Endothelial cell of hepatic sinusoid (primary cell): ENCODE measurements at regions not wholly inside any gene's neighbourhood (a gene's known extent, or its start where the extent isn't known, plus 50 kb on each side); places are given as distances from the start of the nearest gene placed in this dataset.
"Not testable (repeated sequence)": the region's sequence is repeated elsewhere in the genome, so short reads cannot be mapped to it uniquely, and the experiment has no call there.

Experiments used
- in situ Hi-C: cut with HindIII; loops from 2 replicates; pipeline ENCODE4 v1.10.0; 2017; ENCODE audit warnings: low sequenced_read_pairs

DNA sequence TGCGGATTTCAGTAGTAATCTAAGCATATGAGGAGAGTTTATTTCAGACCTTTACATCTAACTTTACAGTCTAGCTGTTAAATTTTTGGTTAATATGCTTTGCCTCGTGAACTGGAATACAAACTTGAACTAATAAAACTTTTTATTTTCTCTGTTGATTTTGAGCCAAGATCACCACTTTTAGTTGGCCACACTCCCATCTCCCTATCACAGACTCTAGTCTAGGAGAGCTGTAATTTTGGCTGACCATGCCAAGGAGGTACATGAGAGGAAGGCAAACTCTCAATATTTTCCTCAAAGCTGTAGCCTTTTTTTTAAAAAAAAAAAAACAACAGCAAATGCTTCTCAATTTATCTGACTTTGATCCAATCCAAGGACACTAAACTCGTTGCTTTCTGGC is 597.5 kb upstream of the PCDH7 start:
- in situ Hi-C loops: no loop called here

DNA sequence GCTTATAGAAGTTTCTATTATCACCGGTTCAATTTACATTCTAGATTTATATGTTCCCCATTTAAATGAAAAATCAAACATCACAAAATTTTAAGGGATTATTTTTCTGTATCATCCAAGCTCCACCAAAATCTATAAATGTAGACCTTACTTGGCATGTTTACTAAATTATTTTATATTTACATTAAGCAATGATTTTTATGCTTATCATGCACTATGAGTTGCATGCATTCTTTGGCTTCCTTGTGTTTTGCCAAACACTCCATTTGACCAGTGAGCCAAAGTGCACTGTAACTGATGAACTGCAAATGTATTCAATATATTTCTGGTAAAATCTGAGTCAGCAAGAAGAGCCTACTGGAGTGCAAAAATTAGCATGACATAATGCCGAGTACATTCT is 595.5 kb upstream of the PCDH7 start:
- in situ Hi-C loops: not testable (repeated sequence)

DNA sequence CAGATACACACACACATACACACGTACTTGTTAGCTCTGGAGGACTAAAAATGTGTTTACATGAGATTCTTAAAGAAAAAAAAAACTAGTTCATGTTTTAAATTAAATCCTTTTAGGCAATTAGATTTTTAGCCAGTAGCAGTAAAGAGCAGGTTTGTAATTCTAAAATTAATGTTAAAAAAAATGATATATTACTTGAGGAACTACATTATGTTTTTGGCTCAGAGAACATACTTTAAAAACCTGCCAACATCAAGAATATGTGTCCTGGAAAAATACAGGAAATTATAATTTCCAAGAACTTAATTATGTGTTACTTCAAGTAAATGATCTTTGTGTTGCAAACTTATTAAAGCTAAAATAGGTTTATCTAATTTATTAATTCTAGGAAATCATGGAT is 594.3 kb upstream of the PCDH7 start:
- in situ Hi-C loops: no loop called here

DNA sequence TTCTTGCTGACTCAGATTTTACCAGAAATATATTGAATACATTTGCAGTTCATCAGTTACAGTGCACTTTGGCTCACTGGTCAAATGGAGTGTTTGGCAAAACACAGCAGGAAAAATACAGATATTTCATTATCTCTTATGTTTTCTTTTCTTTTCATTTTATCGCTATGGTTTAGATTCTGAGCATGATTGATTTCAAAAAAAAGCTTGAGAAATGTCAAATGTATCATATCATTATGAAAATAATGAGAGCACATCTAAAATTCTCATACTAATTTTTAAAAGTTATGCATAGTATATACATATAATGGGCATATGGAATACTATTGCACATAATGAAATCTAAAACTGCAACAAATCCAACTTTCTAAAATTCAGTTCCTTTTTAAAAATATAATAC is 593.8 kb upstream of the PCDH7 start:
- in situ Hi-C loops: no loop called here

DNA sequence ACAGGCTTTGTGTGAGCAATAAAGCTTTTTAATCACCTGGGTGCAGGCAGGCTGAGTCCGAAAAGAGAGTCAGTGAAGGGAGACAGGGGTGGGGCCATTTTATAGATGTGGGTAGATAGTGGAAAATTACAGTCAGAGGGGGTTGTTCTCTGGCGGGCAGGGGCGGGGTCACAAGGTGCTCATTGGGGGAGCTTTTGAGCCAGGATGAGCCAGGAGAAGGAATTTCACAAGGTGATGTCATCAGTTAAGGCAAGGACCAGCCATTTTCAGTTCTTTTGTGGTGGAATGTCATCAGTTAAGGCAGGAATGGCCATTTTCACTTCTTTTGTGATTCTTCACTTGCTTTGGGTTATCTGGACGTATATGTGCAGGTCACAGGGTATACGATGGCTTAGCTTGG is 571.3 kb upstream of the PCDH7 start:
- in situ Hi-C loops: not testable (repeated sequence)

DNA sequence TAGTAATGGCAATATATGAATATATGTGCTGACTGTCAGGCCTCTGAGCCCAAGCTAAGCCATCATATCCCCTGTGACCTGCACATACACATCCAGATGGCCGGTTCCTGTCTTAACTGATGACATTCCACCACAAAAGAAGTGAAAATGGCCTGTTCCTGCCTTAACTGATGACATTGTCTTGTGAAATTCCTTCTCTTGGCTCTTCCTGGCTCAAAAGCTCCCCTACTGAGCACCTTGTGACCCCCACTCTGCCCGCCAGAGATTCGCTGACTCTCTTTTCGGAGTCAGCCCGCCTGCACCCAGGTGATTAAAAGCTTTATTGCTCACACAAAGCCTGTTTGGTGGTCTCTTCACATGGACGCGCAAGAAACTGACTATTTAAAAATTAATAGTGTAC is 570.6 kb upstream of the PCDH7 start:
- in situ Hi-C loops: not testable (repeated sequence)

DNA sequence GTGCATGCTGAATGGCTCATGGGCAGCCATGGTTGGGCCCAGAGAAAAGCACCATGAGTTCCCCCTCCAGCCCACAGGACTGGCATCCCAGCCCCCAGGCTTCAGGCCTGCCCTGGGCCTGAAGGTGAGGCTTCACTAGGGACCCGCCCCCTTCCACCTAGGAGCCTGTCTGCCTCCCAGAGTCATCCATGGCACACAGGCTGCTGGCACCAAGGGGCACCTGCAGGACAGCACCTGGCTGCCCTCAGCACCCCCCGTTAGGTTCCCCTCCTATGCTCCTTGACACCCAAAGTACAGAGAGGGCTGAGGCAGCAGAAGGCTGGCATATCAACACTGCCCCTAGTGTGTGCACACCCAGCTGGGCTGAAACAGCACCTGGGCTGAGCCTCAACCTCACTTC is 566.7 kb upstream of the PCDH7 start:
- in situ Hi-C loops: no loop called here

DNA sequence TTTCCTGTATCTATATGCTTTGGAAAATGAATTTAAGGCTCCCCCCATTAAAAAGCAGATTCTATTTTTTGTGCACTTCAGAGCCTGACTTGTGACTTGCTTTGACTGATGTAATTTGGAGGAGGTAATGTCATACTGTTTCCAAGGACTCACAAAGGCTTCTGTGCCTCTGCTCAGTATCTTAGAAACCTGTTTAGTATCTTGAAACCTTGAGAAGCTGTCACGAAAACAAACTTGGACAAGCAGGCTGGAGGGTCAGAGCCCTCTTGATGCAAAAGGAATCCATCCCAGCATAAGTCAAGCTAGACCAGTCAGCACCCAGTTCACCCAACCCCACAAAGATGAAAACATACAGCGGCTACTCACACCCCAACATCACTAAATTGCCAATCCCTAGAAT is 560.0 kb upstream of the PCDH7 start:
- in situ Hi-C loops: no loop called here

DNA sequence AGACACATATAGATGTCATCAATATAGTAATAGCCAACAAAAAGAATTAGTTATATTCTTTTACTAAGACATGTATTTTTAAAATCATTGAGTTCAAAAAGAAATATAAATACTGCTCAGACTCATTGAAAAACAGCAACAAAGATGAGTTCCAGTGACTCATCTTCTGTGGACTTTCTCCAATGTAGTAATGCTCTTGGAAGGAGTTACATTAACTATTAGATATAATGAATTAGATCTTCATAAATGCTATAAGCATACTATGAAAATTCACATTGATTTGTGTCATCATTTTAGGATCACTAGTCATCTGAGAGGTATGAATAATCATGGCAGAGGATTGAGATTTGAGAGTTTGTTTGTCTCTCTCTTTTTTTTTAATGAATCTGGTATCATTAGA is 547.8 kb upstream of the PCDH7 start:
- in situ Hi-C loops: no loop called here

DNA sequence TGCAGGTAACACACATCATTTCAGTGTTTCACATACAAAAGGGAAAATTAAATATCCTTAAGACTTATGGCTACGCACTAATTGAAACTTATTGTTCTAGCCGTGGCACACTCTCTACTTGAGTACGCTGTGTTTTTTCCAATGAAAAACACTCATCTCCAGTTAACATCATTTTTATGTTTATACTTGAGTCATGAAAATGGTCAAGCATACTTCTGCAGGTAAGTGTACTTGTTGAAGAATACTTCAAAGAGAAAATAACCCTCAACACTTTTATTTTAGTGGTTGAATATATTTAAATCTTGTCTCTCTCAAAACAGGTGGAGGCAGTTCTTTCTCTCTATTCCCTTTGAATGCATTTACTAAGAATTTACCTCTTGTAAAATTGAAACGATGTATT is 538.7 kb upstream of the PCDH7 start:
- in situ Hi-C loops: no loop called here

DNA sequence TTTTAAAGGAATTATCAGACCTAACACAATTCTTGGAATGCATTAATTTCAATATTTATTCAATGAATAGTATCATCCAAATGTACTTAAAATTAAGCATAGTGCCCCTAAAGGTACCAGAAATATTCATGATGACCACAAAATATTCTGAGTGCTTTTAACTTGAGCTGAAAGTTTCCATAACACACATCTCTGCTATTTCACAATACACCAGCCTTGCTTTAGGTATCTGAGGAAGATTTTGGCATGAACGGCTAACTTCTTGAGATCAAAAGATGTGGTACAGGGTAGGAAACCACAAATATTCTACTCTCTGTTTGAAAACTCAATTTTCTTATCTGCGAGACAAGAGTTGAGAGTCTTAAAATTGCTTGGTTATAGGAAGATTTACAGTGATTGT is 538.3 kb upstream of the PCDH7 start:
- in situ Hi-C loops: no loop called here

DNA sequence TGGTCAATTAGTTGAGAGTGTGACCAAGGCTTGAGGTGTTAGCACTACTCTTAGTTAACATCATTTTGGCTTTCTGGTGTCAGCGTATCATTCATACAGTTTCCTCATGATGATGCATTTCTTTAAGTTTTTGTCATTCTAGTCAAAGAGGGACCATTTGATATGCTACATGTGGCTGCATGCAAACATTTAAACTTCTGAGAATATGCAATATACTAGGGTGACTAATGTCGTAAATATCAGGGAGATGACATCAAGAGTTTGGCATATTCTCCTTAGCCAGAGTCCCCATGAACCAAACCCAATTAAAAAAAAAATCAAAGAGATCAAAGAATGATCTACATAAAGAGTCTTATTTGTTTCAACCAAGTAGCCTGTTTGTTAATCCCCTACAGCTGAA is 537.4 kb upstream of the PCDH7 start:
- in situ Hi-C loops: no loop called here

DNA sequence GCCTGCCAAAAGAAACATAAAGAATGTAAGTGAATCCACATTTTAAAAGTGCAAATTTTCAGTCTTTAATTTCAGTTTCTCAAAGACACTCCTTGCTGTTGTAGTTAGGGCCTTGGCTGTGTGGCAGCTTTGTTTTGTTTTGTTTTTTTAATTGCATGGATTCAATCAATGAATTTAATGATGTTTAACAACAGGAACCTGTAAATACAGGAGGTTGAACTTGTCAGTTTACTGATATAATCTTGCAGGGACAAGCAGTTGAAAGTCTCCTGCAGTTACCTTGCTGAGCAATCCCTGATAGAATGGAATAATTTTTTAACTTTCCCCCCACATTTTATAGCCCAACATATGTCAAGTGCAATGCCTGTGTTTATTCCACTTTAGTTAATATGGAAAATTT is 528.3 kb upstream of the PCDH7 start:
- in situ Hi-C loops: no loop called here

DNA sequence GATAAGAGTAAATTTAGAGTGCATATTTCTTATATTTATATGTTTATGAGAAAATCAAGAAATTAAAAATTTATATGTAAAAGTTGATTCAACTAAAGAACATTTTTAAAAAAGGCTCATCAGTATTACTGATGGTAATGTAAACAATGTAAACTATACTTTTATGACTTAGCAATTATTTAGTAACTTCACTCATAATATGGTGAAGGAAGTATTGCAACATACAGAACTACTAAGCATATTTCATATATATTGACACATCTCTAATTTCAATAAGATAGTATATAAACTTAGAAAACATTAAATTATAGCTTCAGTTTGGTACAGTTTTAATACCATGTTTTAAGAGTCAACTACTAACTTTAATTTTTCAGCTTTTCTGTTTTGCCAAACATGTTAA is 512.8 kb upstream of the PCDH7 start:
- in situ Hi-C loops: no loop called here

DNA sequence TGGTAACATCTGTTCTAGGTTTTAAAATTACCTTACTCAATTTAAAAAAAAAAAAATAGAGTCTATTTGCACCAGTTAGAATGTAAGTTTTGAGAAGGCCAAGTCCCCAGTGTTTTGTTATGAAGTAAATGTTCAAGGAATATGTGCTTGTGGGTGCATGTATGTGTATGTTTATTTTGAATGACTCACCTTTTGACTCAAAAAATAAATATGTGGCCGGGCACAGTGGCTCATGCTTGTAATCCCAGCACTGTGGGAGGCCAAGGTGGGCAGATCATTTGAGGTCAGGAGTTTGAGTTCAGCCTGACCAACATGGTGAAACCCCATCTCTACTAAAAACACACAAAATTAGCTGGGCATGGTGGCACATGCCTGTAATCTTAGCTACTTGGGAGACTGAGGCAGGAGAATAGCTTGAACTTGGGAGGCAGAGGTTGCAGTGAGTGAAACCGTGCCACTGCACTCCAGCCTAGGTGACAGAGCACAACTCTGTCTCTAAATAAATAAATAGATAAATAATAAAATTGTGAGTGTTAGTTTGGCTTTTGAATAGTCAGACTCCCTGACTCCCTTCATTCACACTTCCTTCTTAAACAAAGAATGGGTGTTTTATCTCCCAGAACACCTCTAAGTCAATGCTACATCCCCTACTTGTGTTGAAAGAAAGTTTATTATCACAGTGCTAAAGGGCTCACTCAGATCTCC is 511.3 kb upstream of the PCDH7 start:
- in situ Hi-C loops: no loop called here

DNA sequence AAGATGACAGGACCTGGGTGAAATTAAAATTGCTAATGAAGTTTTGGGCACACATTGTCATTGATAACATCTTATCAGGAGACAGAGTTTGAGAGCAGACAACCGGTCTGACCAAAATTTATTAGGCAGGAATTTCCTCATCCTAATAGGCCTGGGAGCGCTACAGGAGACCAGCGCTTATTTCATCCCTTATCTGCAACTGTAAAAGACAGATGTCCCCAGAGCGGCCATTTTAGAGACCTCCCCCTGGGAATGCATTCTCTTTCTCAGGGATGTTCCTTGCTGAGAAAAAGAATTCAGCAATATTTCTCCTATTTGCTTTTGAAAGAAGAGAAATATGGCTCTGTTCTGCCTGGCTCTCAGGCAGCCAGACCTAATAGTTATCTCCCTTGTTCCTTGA is 504.2 kb upstream of the PCDH7 start:
- in situ Hi-C loops: not testable (repeated sequence)

DNA sequence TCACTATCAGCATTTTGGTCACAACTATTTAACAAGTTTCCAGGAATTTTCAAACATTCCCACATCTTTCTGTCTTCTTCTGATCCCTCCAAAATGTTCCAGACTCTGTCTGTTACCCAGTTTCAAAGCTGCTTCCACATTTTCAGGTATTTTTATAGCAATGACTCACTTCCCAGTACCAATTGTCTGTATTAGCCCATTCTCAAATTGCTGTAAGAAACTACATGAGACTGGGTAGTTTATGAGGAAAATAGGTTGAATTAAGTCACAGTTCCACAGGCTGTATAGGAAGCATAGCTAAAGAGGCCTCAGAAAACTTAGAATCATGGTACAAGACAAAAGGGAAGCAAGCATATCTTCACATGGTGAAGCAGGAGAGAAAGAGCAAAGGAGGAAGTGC is 475.0 kb upstream of the PCDH7 start:
- in situ Hi-C loops: no loop called here

DNA sequence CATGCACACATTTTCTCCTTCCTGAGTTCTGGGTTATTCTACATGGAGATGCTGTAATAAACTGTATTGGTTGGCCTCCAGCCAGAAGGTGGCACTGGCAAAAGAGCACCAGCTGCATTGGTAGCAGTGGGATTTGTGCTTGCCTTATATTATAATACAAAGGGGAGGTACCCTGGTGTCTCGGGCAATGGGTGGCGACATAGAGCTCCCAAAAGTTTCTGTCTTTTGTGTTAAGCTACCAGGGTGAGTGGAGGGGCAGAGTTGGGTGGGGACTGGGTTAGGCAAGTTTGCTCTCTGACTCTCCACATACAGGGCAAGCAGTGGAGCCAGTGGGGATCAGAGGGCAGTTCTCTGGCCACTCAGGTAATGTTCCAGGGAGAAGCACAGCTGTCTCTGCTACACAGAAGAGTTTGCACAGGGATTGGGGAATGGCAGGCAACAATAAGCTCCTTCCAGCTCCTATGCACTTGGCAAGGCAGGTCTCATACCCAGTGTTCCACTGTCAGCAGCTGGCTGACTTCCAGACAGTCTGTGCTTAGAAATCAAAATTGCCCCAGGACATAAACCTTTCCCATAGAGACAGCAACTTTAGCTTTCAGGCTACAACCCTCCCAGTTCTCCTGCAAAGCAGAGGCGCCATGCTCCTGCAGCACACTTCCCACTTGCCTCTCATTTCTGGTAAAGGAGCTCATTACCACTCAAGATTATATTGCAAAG is 463.9 kb upstream of the PCDH7 start:
- in situ Hi-C loops: no loop called here

DNA sequence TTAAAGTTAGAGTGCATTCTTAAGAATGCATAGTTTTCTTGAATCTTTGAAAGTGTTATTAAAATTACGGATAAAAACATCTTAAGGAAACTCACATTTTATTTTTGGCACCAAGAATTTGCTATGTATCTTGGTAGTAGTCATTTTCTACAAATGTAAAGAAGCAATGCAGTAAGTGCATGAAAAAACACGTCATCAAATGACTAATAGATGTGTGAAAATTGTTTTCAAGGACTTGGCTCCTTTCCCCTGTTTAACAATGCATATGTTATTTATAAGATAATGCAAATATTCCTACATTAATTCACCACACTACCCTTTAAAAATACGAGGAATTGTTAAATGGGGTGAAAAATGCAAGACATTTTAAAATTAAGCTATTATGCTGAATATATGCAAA is 461.2 kb upstream of the PCDH7 start:
- in situ Hi-C loops: no loop called here

DNA sequence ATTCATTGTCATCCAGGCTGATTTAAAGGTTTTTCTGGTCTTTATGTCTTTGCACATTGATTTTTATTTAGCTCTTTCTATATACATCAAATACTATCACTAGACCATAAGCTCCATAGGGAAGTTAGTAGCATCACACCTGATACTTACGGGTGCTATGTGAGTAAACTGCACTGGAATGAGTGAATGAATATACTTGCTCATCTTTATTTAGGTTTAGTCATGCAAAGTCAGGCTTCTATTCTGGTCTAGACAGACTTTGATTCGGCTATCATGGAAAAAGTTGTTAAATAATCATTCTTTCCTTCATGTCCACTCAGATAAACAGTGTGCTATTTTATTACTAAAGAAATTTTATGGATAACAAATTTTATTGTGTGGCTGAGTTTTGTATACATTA is 457.8 kb upstream of the PCDH7 start:
- in situ Hi-C loops: no loop called here

DNA sequence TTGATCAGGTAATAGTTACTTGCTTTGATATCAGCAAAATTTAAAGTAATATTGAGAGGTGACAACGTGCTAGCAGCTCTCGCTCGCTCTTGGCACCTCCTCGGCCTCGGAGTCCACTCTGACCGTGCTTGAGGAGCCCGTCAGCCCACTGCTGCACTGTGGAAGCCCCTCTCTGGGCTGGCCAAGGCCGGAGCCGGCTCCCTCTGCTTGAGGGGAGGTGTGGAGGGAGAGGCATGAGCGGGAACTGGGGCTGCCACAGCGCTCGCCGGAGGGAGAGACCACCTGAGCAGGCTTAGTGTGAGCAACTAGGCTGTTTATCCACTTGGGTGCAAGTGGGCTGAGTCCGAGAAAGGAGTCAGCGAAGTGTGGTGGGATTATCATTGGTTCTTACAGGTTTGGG is 455.7 kb upstream of the PCDH7 start:
- in situ Hi-C loops: no loop called here

DNA sequence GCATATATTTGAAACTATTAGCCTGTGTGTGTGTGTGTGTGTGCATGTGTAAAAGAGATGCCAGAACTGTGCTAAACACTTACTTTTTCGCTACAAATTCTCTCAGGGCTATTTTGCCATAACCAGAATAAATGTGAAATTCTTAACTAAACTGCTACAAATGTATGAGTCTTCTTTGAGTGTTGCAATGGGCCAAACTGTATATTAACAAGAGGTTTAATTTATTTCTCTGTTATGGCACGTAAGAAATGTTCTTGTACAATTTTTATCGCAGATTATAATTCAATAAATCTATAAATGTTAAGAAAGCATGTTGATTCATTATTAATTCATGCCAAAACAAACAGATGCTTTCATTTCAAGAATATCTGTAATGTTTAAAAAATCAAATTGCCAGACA is 454.5 kb upstream of the PCDH7 start:
- in situ Hi-C loops: no loop called here

DNA sequence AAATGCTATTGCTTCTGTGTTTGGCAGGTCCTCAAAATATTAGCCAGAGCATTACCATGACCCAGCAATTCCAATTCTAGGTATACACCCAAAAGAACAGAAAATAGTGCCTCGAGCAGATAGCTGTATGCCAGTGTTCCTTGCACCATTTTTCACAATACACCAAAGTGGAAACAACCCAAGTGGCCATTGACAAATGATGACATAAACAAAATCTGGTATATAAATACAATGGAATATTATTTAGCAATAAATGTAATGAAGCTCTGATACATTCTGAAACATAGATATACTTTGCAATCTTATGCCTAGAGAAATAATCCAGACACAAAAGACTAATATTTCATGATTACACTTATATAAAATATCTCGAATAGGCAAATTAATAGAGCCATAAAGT is 451.8 kb upstream of the PCDH7 start:
- in situ Hi-C loops: no loop called here
